ENCODE measurements at regions not wholly inside any gene's neighbourhood (a gene's known extent, or its start where the extent isn't known, plus 50 kb on each side); places are given as distances from the start of the nearest gene placed in this dataset.
"Not testable (repeated sequence)": the region's sequence is repeated elsewhere in the genome, so short reads cannot be mapped to it uniquely, and the experiment has no call there.

DNA sequence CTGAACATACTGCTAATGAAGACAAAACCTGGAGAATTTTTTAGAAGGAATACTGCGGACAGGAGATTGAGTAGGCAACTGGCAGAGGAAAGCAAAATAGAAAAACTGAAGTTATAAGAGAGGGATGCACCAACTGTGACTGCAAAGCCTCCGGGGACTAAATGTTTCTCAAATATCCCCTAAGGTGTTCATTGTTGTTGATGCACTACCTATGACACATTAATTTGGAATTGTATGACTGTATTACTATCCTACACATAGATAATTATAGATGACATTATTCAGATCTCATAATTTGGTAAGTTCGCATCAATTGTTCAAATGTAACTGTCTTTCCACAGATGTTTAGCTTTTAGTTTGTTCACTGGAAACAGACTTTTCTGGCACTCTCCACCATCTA is 341.1 kb downstream of the MMUT start:
- TF ChIP-seq, protein P1, sequence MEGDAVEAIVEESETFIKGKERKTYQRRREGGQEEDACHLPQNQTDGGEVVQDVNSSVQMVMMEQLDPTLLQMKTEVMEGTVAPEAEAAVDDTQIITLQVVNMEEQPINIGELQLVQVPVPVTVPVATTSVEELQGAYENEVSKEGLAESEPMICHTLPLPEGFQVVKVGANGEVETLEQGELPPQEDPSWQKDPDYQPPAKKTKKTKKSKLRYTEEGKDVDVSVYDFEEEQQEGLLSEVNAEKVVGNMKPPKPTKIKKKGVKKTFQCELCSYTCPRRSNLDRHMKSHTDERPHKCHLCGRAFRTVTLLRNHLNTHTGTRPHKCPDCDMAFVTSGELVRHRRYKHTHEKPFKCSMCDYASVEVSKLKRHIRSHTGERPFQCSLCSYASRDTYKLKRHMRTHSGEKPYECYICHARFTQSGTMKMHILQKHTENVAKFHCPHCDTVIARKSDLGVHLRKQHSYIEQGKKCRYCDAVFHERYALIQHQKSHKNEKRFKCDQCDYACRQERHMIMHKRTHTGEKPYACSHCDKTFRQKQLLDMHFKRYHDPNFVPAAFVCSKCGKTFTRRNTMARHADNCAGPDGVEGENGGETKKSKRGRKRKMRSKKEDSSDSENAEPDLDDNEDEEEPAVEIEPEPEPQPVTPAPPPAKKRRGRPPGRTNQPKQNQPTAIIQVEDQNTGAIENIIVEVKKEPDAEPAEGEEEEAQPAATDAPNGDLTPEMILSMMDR (IDR thresholded peaks at IDR 0.05): no peak
- ATAC-seq: no peak

DNA sequence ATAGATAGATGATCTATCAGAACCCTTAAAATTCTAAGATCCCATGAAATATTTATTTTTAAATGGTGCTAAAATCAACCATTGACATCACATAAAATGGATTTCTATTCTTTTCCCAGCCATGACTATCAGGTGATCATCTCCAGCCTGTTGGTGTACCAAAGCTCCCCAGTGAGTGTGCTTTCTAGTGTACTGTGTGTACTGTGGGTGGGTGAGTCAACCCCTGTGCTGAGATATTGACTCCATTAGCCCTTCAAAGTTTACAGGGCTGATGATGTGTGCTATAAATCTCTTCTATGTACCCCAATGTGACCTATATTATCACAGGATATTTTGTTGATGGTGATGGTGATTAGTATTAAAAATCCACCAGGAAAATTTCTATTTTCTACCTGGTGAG is 344.6 kb downstream of the MMUT start:
- no peak for ATAC-seq
- DNase-seq: no peak
- intact Hi-C loops (cut with DNase I, micrococcal nuclease): no loop called here
- Histone ChIP-seq H3K36me3 (ENCODE audit: low read depth) (no peaks in the 10 kb centered on the region), H3K9me3 (no peaks in the 10 kb centered on the region), H3K4me3 (no peak overlapping the region), H3K4me1 (ENCODE audit: low read depth) (no peaks in the 10 kb centered on the region)
- TF ChIP-seq, protein P1 (IDR thresholded peaks at IDR 0.05): no peak

More for the DNA sequence above, 341.1 kb downstream of the MMUT start:
- no peaks in the 10 kb centered on the region for H3K36me3 ChIP-seq (ENCODE audit: low read depth)
- intact Hi-C loops (cut with DNase I, micrococcal nuclease): no loop called here
- no peaks in the 10 kb centered on the region for H3K9me3 ChIP-seq
- no peak overlapping the region for H3K4me3 ChIP-seq
- DNase-seq: no peak
- no peaks in the 10 kb centered on the region for H3K4me1 ChIP-seq (ENCODE audit: low read depth)

DNA sequence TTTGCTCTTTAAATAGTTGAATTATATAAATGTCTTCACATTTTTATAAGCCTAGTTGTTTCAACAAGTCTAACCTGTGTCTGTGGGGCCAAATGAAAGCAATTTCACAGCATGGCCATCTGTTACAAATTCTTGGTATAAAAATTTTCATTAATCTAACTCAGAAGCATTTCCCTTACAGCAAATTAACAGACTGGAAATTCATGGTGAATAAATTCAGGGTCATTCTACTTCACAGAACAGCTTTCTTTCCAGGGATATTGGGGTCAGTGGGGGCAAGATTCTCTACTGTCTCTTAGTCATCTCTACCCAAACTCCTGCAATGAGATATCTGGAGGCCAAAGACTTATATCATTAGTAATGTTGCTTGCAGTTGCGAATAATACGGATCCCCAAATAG is 352.1 kb downstream of the MMUT start:
- H3K9me3 ChIP-seq: no peaks in the 10 kb centered on the region
- intact Hi-C loops (cut with DNase I, micrococcal nuclease): no loop called here
- no peaks in the 10 kb centered on the region for H3K4me1 ChIP-seq (ENCODE audit: low read depth)
- H3K4me3 ChIP-seq: no peak overlapping the region
- H3K36me3 ChIP-seq (ENCODE audit: low read depth): no peaks in the 10 kb centered on the region
- DNase-seq (no peak), ATAC-seq (no peak)
- TF ChIP-seq, protein P1 (IDR thresholded peaks at IDR 0.05): no peak

DNA sequence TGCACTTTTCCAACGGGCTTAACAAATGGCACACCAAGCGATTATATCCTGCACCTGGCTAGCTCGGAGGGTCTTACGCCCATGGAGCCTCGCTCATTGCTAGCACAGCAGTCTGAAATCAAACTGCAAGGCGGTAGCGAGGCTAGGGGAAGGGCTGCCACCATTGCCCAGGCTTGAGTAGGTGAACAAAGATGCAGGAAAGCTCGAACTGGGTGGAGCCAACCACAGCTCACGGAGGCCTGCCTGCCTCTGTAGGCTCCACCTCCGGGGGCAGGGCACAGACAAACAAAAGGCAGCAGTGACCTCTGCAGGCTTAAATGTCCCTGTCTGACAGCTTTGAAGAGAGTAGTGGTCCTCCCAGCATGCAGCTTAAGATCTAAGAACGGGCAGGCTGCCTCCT is 365.4 kb downstream of the MMUT start:
- H3K36me3 ChIP-seq (ENCODE audit: low read depth); H3K4me3 ChIP-seq; H3K4me1 ChIP-seq (ENCODE audit: low read depth); ATAC-seq; DNase-seq; H3K9me3 ChIP-seq; intact Hi-C loops (cut with DNase I, micrococcal nuclease): not testable (repeated sequence)

DNA sequence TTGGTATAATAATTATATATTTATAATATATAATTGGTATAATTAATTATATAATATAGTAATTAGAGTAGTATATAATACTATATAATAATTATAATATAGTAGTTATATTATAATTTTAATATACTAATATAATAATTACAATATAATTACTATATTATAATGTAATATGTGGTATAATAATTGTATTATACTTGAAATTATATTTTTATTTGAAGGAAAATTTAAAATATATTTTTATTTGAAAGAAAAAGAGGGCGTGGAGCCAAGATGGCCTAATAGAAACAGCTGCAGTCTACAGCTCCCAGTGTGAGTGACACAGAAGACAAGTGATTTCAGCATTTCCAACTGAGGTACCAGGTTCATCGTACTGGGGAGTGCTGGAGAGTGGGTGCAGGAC is 365.9 kb downstream of the MMUT start:
- intact Hi-C loops (cut with DNase I, micrococcal nuclease): no loop called here
- no peaks in the 10 kb centered on the region for H3K4me1 ChIP-seq (ENCODE audit: low read depth)
- peaks cover 5% of the 10 kb centered on the region for H3K9me3 ChIP-seq
- ATAC-seq (no peak), DNase-seq (no peak)
- H3K36me3 ChIP-seq (ENCODE audit: low read depth): no peaks in the 10 kb centered on the region
- TF ChIP-seq, protein P1 (IDR thresholded peaks at IDR 0.05): no peak
- H3K4me3 ChIP-seq: no peak overlapping the region

DNA sequence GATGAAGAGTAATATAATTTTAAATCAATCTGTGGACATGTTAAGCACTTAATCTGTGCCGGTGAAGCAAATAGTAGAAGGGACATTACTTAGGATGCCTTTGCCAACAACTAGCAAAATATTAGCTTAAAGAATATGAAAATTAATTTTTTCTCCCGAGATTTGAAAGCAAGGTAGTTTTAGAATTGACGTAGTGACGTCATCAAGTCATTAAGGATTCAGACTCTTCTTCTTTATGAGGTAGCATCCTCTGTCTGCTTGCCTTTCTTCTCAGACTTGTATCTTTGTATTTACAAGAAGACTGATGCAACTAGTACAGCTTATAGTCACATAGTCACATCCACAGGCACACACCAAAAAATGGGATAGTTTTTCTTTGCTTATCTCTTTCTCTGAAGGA is 374.4 kb downstream of the MMUT start:
- TF ChIP-seq, protein P1 (IDR thresholded peaks at IDR 0.05): no peak
- H3K36me3 ChIP-seq (ENCODE audit: low read depth): no peaks in the 10 kb centered on the region
- no peaks in the 10 kb centered on the region for H3K9me3 ChIP-seq
- no peaks in the 10 kb centered on the region for H3K4me1 ChIP-seq (ENCODE audit: low read depth)
- no peak overlapping the region for H3K4me3 ChIP-seq
- ATAC-seq (no peak), DNase-seq (no peak)
- intact Hi-C loops (cut with DNase I, micrococcal nuclease): no loop called here

Measured in mucosa of descending colon (tissue), 3 donors.